Breast epithelium (tissue), 4 donors: ENCODE measurements at regions not wholly inside any gene's neighbourhood (a gene's known extent, or its start where the extent isn't known, plus 50 kb on each side); places are given as distances from the start of the nearest gene placed in this dataset.

Experiments
- DNase-seq, 2 donors: peaks; one replicate each; pipeline ENCODE4 v3.0.0-alpha.2; 2019; ENCODE audit warnings: low spot score in 2 of 2
- H3K27ac ChIP-seq, 2 donors: fragments of 200-600 bp; sonication (generic) in 1 of 2; one replicate each; pipeline ENCODE4 v1.5.1; 2016 to 2019; ENCODE audit warnings: mild to moderate bottlenecking in 1 of 2
- H3K27me3 ChIP-seq, 2 donors: fragments of 200-600 bp; sonication (generic) in 1 of 2; one replicate each; pipeline versions ENCODE4 v1.5.1 to v1.6.0; 2017 to 2019; ENCODE audit warnings: control low read depth in 1 of 2, mild to moderate bottlenecking in 1 of 2
- H3K36me3 ChIP-seq: fragments of 200-600 bp; one replicate; pipeline ENCODE4 v1.5.1; 2019
- H3K4me1 ChIP-seq, 2 donors: fragments of 200-600 bp; sonication (generic); one replicate each; pipeline ENCODE4 v1.5.1; 2016 to 2019; ENCODE audit warnings: control low read depth in 1 of 2
- H3K4me3 ChIP-seq, 3 donors: fragments of 200-600 bp; sonication (generic); 1 replicate in 2 of 3; 2 replicates in 1 of 3; pipeline ENCODE4 v1.5.1; 2016 to 2019; ENCODE audit warnings: mild to moderate bottlenecking in 3 of 3, moderate library complexity in 2 of 3
- H3K9me3 ChIP-seq, 2 donors: fragments of 200-600 bp; sonication (generic) in 1 of 2; one replicate each; pipeline ENCODE4 v1.5.1; 2016 to 2019; ENCODE audit warnings: control low read depth in 1 of 2
- CTCF ChIP-seq, 3 donors: fragments of 450-650 bp; IDR thresholded peaks; one replicate each; pipeline ENCODE4 v1.5.1; 2016 to 2017; ENCODE audit warnings: antibody characterized with exemption in 3 of 3, mild to moderate bottlenecking in 3 of 3, moderate library complexity in 3 of 3
- POLR2A ChIP-seq: fragments of 450-650 bp; IDR thresholded peaks from one replicate; pipeline ENCODE4 v1.6.1; 2016; ENCODE audit warnings: antibody characterized with exemption, mild to moderate bottlenecking, moderate library complexity
- POLR2AphosphoS5 ChIP-seq, 3 donors: sonication (generic); formaldehyde crosslinking; IDR thresholded peaks; one replicate each; pipeline ENCODE4 v1.6.1; 2017; ENCODE audit warnings: antibody characterized with exemption in 3 of 3
- intact Hi-C: fragments of 100-400 bp; cut with DNase I; formaldehyde crosslinking; loops from one replicate; pipeline ENCODE4 v1.15.1; 2023; ENCODE audit warnings: low total_unique reads

GRCh38 chr5:21067724-21068123, 1079.7 kb upstream of the CDH18 start:
- peaks cover 0 to 10% of the 10 kb centered on the region in 2 donors for H3K9me3 ChIP-seq
- intact Hi-C loops, result no loop called here
- H3K27ac ChIP-seq, result no peak overlapping the region
- H3K27me3 ChIP-seq, result no peaks in the 10 kb centered on the region
- H3K4me1 ChIP-seq, result no peaks in the 10 kb centered on the region
- no peak for DNase-seq
- no peak overlapping the region for H3K4me3 ChIP-seq
- no peaks in the 10 kb centered on the region for H3K36me3 ChIP-seq
- TF ChIP-seq CTCF (IDR thresholded peaks at IDR 0.05), result no peak
- TF ChIP-seq POLR2AphosphoS5 (IDR thresholded peaks at IDR 0.05), result no peak
- no peak for TF ChIP-seq POLR2A

- intact Hi-C loops, result no loop called here
- Histone ChIP-seq H3K27ac (no peak overlapping the region), H3K27me3 (no peaks in the 10 kb centered on the region), H3K4me3 (no peak overlapping the region), H3K36me3 (no peaks in the 10 kb centered on the region), H3K9me3 (peaks cover 0 to 10% of the 10 kb centered on the region in 2 donors), H3K4me1 (no peaks in the 10 kb centered on the region)
- TF ChIP-seq POLR2AphosphoS5 (IDR thresholded peaks at IDR 0.05), result no peak
- no peak for DNase-seq
Measured at GRCh38 chr5:21063146-21063545, 1075.1 kb upstream of the CDH18 start.

GRCh38 chr5:21058289-21058688, 1070.3 kb upstream of the CDH18 start:
- no peak for DNase-seq
- no peaks in the 10 kb centered on the region for H3K27me3 ChIP-seq
- no peaks in the 10 kb centered on the region for H3K36me3 ChIP-seq
- intact Hi-C loops, result no loop called here
- TF ChIP-seq CTCF (IDR thresholded peaks at IDR 0.05), result no peak
- TF ChIP-seq POLR2A, result no peak
- TF ChIP-seq POLR2AphosphoS5 (IDR thresholded peaks at IDR 0.05), result no peak
- no peaks in the 10 kb centered on the region for H3K4me1 ChIP-seq
- no peak overlapping the region for H3K4me3 ChIP-seq
- H3K9me3 ChIP-seq, result peaks cover 0 to 6% of the 10 kb centered on the region in 2 donors
- no peak overlapping the region for H3K27ac ChIP-seq

GRCh38 chr5:21051945-21052344, 1063.9 kb upstream of the CDH18 start:
- no peak overlapping the region for H3K27ac ChIP-seq
- no peaks in the 10 kb centered on the region for H3K27me3 ChIP-seq
- no peaks in the 10 kb centered on the region for H3K9me3 ChIP-seq
- no peak for DNase-seq
- no peaks in the 10 kb centered on the region for H3K36me3 ChIP-seq
- intact Hi-C loops, result no loop called here
- no peaks in the 10 kb centered on the region for H3K4me1 ChIP-seq
- H3K4me3 ChIP-seq, result no peak overlapping the region
- TF ChIP-seq CTCF (IDR thresholded peaks at IDR 0.05) (no peak), POLR2AphosphoS5 (IDR thresholded peaks at IDR 0.05) (no peak), POLR2A (no peak)

- H3K9me3 ChIP-seq, result no peaks in the 10 kb centered on the region
- no peaks in the 10 kb centered on the region for H3K36me3 ChIP-seq
- TF ChIP-seq POLR2A, result no peak
- TF ChIP-seq POLR2AphosphoS5 (IDR thresholded peaks at IDR 0.05), result no peak
- no peak for TF ChIP-seq CTCF (IDR thresholded peaks at IDR 0.05)
- no peak for DNase-seq
- no peak overlapping the region for H3K27ac ChIP-seq
- H3K4me1 ChIP-seq, result no peaks in the 10 kb centered on the region
- intact Hi-C loops, result no loop called here
- no peak overlapping the region for H3K4me3 ChIP-seq
- no peaks in the 10 kb centered on the region for H3K27me3 ChIP-seq
Measured at GRCh38 chr5:21049901-21050300, 1061.9 kb upstream of the CDH18 start.

- Histone ChIP-seq H3K27ac (no peak overlapping the region), H3K27me3 (no peaks in the 10 kb centered on the region), H3K36me3 (no peaks in the 10 kb centered on the region), H3K4me1 (no peaks in the 10 kb centered on the region), H3K4me3 (no peak overlapping the region), H3K9me3 (no peaks in the 10 kb centered on the region)
- TF ChIP-seq CTCF (IDR thresholded peaks at IDR 0.05) (no peak), POLR2AphosphoS5 (IDR thresholded peaks at IDR 0.05) (no peak), POLR2A (no peak)
- intact Hi-C loops, result no loop called here
- no peak for DNase-seq
Measured at GRCh38 chr5:21030981-21031380, 1043.0 kb upstream of the CDH18 start.
